ENCODE measurements at regions not wholly inside any gene's neighbourhood (a gene's known extent, or its start where the extent isn't known, plus 50 kb on each side); places are given as distances from the start of the nearest gene placed in this dataset.

DNA sequence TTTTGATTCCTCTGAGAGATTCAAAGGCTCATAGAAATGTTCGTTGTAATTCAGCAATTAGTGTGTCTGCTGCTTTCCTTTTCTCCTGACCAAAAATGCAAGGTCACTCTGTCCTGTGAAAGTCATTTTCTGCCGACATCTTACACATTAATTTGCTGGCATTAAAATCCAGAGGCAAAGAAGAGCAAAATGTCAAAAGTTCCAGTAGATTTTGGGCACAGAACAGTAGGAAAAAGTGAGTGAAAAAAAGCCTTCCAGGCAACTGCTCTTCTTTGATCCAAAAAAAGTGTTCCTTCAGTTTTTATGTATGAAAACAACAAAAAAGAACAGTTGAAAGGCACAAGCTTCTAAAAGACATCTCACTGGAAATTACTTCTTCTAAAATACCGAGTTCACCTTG is 413.8 kb downstream of the FOXO1 start:
- no peak overlapping the region for H3K4me3 ChIP-seq
- DNase-seq = no peak
- peak overlapping the region in 1 of 2 donors; percentile 48 for H3K27ac ChIP-seq
- WGBS, 2 donors = 49 to 57% methylated on average over 3 of the region's 3 CpGs
- H3K9me3 ChIP-seq = no peaks in the 10 kb centered on the region
- H3K4me1 ChIP-seq = no peaks in the 10 kb centered on the region
- intact Hi-C loops (cut with DNase I; ENCODE audit: low total_unique reads) = no loop called here
- H3K36me3 ChIP-seq (ENCODE audit: low read depth, missing control alignments) = no peaks in the 10 kb centered on the region
- H3K27me3 ChIP-seq = no peaks in the 10 kb centered on the region
- TF ChIP-seq POLR2A (IDR thresholded peaks at IDR 0.05) = no peak
- TF ChIP-seq, protein P1, sequence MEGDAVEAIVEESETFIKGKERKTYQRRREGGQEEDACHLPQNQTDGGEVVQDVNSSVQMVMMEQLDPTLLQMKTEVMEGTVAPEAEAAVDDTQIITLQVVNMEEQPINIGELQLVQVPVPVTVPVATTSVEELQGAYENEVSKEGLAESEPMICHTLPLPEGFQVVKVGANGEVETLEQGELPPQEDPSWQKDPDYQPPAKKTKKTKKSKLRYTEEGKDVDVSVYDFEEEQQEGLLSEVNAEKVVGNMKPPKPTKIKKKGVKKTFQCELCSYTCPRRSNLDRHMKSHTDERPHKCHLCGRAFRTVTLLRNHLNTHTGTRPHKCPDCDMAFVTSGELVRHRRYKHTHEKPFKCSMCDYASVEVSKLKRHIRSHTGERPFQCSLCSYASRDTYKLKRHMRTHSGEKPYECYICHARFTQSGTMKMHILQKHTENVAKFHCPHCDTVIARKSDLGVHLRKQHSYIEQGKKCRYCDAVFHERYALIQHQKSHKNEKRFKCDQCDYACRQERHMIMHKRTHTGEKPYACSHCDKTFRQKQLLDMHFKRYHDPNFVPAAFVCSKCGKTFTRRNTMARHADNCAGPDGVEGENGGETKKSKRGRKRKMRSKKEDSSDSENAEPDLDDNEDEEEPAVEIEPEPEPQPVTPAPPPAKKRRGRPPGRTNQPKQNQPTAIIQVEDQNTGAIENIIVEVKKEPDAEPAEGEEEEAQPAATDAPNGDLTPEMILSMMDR (IDR thresholded peaks at IDR 0.05) = no peak

DNA sequence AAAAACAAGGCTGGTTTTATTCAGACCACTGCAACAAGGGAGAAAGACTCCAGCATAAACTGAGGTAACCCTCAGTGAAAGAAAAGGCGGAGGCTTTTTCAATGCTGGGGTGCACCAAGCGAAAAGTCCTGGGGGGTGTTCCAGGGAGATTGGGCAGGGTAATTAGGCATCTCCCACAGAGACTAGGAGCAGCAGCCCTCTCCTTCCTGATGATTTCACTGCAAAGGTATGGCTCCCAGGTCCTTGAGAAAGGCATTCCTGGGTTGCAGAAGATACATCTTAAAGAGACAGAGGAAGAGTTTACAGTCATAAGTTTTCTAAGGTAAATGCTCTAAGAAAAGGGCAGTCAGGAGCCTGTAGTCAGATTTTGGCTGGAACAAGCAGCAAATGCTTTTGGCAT is 412.0 kb downstream of the FOXO1 start:
- no peaks in the 10 kb centered on the region for H3K27me3 ChIP-seq
- intact Hi-C loops (cut with DNase I; ENCODE audit: low total_unique reads) = no loop called here
- TF ChIP-seq, protein P1 (IDR thresholded peaks at IDR 0.05) = no peak
- no peak for TF ChIP-seq POLR2A (IDR thresholded peaks at IDR 0.05)
- no peaks in the 10 kb centered on the region for H3K4me1 ChIP-seq
- WGBS, 2 donors = 89 to 94% methylated on average over 2 of the region's 2 CpGs
- no peaks in the 10 kb centered on the region for H3K9me3 ChIP-seq
- H3K27ac ChIP-seq = no peak overlapping the region
- DNase-seq = no peak
- H3K4me3 ChIP-seq = no peak overlapping the region
- H3K36me3 ChIP-seq (ENCODE audit: low read depth, missing control alignments) = no peaks in the 10 kb centered on the region

DNA sequence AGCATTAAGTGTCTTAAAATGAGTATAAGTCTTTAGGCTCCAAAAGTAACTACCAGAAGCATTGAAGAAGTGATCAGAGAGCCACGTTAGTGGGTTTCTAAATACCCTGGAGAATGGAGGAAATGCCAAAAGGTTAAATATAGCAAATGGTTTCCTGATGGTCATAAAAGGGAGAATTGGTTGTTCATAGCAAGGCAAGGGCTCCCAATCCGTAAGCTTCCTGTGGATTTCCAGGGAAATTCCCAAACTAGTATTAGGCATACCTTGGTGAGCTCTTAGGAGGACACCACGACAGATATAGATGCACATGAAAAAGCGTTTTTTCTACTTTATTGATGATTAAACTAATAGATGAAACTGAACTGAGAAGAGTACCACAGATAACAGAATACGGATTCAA is 410.9 kb downstream of the FOXO1 start:
- Histone ChIP-seq H3K36me3 (ENCODE audit: low read depth, missing control alignments) (no peaks in the 10 kb centered on the region), H3K4me1 (peaks cover 7% of the 10 kb centered on the region), H3K27me3 (no peaks in the 10 kb centered on the region), H3K9me3 (no peaks in the 10 kb centered on the region), H3K4me3 (no peak overlapping the region), H3K27ac (no peak overlapping the region)
- intact Hi-C loops (cut with DNase I; ENCODE audit: low total_unique reads) = no loop called here
- TF ChIP-seq POLR2A (IDR thresholded peaks at IDR 0.05) = no peak
- TF ChIP-seq, protein P1 (IDR thresholded peaks at IDR 0.05) = no peak
- 82 to 87% methylated on average over 5 of the region's 5 CpGs for WGBS, 2 donors
- no peak for DNase-seq

DNA sequence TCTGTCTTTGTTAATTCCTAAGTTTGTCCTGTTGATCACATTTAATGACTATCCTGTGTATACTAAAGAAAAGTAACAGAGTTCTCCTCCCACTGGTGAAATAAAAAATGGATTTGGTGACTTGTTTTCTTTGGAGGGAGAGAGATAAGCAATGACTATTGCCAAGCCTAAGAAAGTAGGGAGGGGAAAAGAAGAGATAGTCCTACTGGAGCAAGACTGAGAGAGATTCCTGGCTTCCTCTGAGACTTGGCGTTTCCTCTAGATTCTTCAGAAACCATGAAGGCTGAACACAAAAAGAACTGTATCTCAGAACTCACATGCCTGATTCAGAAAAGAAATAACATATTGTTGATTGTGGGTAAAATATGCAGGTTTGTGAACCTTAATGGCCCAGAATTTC is 406.5 kb downstream of the FOXO1 start:
- Histone ChIP-seq H3K4me3 (no peak overlapping the region), H3K4me1 (peaks cover 7% of the 10 kb centered on the region), H3K27me3 (no peaks in the 10 kb centered on the region), H3K9me3 (no peaks in the 10 kb centered on the region), H3K27ac (peak overlapping the region in 1 of 2 donors; percentile 14), H3K36me3 (ENCODE audit: low read depth, missing control alignments) (no peaks in the 10 kb centered on the region)
- peak; percentile 36 for DNase-seq
- WGBS, 2 donors = 8 to 32% methylated on average over 1 of the region's 1 CpG
- intact Hi-C loops (cut with DNase I; ENCODE audit: low total_unique reads) = no loop called here
- TF ChIP-seq, protein P1 (IDR thresholded peaks at IDR 0.05) = peak in 1 of 3 experiments; percentile 19
- no peak for TF ChIP-seq POLR2A (IDR thresholded peaks at IDR 0.05)

DNA sequence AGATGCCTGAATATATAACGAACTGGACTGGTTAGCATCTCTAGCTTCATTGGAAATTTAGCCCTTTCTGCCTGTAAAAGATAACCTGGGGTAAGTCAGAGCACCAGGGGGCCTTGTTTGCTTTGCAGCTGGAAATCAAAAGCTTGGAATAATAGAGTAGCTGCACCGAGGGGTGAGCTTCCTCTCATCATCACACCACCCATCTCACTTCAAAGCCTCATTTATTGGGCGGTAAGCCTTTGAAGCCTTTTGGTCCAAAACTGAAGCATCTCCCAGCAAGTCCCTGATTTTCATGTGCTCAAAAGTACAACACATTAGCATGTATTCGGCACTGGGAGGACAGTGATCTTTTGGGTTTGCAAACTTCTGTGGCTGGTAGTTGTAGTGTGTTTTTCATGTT is 405.1 kb downstream of the FOXO1 start:
- Histone ChIP-seq H3K9me3 (no peaks in the 10 kb centered on the region), H3K4me3 (no peak overlapping the region), H3K36me3 (ENCODE audit: low read depth, missing control alignments) (no peaks in the 10 kb centered on the region), H3K27me3 (no peaks in the 10 kb centered on the region), H3K4me1 (peaks cover 7% of the 10 kb centered on the region), H3K27ac (no peak overlapping the region)
- no peak for DNase-seq
- intact Hi-C loops (cut with DNase I; ENCODE audit: low total_unique reads) = no loop called here
- TF ChIP-seq, protein P1 (IDR thresholded peaks at IDR 0.05) = no peak
- no peak for TF ChIP-seq POLR2A (IDR thresholded peaks at IDR 0.05)
- WGBS, 2 donors = 85 to 88% methylated on average over 4 of the region's 4 CpGs
